Activated CD4-positive, alpha-beta T cell treated with anti-CD3 and anti-CD28 coated beads, Interleukin-2, Interleukin-6, amounts not matched to agents 100 ng/mL and 50 ng/mL, durations not matched to agents 16 hours and 8 hours (primary cell): ENCODE measurements at regions not wholly inside any gene's neighbourhood (a gene's known extent, or its start where the extent isn't known, plus 50 kb on each side); places are given as distances from the start of the nearest gene placed in this dataset.

ENCODE experiments used
- DNase-seq: peaks from one replicate; pipeline ENCODE4 v3.0.0-alpha.2; 2020

GRCh38 chr18:10367836-10368235 lies 86.6 kb upstream of the APCDD1 start:
- no peak for DNase-seq

DNA sequence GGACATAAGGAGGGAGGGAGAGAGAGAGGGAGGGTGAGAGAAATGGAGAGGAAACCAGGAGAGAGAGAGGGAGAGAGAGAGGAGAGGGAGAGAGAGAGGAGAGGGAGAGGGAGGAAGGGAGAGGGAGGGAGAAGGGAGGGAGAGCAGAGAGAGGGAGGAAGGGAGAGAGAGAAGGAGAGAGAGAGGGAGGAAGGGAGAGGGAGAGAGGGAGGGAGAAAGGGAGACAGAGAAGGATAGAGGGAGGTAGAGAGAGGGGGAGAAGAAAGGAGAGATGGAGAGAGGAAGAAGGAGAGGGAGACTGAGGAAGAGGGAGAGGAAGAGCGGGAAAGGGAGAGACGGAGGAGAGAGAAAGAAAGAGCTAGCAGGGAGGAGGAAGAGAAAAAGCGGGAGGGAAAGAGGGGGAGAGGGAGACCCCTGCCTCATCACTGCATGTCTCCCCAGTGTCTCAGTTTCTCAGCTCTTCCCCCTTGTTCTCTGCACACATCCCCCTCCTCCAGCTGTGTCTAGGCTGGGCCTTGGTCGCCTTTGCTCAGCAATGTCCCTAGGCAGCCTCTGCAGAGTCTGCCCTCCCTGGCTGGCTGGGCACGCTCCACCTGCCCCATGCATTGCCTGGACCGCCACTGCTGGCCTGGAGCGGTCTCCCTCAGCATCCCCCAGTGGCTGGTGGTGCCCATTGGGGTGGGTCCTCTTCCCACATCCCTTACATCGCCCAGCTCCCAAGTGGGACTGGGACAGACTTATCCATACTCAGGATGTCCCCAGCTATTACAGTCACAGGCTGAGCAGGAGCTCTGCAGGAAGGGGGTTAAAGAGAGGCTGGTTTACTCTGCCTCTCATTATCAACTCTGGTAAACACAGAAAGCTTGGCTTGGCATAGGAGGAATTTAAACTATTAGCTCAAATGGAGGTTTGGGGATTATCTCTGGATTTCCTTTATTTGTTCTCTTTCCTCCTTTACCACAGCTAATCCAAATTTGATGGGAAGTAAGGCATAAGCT lies 85.7 kb upstream of the APCDD1 start:
- DNase-seq: no peak

GRCh38 chr18:10370716-10371115 lies 83.7 kb upstream of the APCDD1 start:
- no peak for DNase-seq

- DNase-seq: no peak
These were observed 83.3 kb upstream of the APCDD1 start for GRCh38 chr18:10371165-10371564.

DNA sequence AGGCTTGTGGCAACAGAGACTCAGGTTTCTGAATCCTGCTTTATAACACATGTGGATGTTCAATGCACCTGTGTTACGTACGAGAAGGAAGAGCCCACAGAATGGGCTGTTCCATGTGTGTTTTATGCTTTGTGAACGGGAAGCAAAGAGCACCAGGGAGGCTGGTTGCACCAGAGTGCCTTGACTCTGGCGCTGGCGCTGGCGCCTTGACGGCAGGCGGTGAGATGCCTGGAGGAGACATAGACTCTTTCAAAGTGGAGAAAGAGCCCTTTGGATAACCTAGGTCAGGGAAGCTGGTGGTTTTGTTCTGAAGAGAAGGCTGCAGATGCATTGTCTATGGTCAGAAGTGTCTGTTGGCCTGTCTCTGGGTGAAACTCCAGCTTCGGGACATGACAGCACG lies 80.2 kb upstream of the APCDD1 start:
- no peak for DNase-seq

DNA sequence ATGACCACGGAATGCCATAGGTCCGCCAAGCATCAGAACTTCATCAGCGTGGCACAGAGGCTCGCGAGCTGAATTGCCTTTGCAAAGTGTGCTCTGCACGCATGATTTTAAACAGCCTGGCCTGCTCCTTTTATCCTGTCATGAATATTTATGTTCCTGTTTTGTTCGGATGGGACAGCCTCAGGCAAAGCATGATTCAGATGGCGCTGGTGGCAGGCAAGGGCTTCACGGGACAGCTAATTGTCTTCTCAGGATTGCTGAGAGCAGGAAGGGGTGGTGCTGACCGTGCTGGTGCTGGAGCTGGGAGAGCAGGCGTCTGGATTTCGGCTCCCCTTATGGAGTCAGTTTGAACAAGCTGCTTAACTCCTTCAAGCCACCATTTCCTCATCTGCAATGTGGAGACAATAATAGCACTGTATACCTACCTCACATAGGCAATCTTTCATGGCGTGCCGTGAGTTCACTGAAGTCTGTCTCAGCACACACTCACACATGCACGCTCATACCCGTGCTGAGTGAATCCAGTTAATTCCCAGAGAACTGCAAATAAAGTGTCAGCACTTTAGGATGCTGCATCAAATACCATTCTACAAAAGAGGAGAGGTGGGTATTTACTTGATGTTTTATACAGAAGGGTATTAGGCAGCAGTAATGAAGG lies 79.7 kb upstream of the APCDD1 start:
- DNase-seq: no peak

- no peak for DNase-seq
These were observed 77.7 kb upstream of the APCDD1 start for GRCh38 chr18:10376731-10377130.

DNA sequence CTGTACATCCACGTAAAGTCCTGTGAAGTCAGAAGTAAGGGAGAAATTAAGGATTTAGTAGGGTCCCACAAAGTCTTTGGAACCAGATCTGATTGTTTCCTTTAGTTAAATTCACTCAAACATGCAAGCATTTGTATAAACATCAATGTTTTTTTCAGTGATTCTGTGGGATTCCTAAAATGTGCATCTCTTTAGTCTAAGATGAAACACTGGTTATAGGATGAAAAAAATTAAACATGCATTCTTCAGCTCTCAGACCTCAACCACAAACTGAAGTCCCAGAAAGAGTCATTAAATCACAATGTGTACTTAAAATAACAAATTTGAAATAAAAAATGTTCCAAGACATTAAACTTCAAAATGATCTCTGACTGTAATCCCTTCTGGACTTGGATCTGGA lies 76.5 kb upstream of the APCDD1 start:
- DNase-seq: no peak

DNA sequence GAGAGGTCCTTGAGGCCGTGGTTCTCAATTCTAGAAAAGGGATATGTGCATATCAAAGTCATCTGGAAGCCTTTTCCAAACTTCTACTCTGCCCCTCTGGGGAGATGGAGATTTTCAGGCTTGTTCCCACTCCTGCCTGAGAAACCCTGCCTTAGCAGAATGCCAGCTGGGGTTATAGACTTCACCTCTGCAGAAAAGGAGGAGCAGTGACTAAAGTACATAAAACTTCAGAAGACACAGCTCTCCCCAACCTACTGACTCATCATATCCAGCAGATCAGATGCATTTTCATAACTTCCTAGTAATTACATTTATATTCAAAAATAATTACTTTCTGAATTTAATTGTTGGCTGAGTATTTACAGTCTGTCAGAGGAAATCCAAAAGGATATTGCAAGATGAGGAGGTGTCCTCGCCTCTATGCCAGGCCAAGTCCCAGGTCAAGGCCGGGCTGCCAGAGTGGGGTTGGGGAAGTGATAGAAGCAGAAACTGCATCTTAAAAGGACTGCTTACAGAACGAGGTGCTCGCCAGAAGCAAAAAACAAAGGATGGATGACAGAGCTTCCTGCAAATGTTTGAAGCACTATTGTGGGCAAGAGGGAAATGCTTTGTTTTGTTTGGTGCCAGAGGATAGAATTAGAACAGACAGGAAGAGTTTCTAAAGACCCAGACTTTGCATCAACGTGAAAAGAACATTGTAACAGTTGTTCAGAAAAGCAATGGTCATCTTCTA lies 75.6 kb upstream of the APCDD1 start:
- DNase-seq: no peak

DNA sequence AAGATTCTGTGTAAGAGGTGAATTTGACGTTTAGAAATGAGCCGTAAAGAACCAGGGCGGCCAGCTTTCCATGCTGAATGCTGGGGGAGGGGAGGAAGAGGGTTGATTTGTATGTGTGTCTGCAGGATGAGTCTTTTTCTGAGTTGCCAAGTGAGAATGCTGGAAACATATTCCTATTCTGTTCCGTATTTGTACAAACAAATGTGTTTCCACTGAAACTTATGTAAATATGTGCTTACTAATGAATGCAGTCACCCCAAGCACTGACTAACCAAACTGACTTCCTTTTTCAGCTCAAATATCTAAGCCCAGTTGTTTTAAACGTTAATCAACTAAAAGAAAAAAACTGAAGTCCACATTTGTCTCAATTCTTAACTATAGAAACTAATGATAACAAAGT lies 74.9 kb upstream of the APCDD1 start:
- DNase-seq: no peak

- DNase-seq: no peak
These were observed 72.9 kb upstream of the APCDD1 start for GRCh38 chr18:10381516-10381915.

- DNase-seq: no peak
These were observed 72.5 kb upstream of the APCDD1 start for GRCh38 chr18:10381951-10382350.

DNA sequence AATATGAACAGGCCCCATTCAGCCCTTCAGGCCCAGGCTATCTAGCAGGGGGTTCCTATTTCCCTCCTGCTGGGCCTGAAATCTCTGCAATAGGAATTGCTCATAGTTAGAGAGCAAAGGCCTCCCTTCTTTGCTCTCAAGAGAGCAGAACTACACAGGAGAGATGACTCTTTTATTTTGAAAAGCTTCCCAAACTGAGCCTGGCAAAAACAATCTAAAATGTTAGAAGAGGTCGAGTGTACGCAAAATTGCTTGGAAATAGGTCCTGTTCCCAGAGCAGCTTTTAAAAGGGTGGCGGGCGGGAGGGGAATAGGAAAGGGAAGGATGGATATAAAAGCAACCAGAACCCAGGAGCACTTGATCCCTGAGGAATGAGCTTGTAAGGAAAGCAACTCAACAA lies 68.4 kb upstream of the APCDD1 start:
- no peak for DNase-seq

DNA sequence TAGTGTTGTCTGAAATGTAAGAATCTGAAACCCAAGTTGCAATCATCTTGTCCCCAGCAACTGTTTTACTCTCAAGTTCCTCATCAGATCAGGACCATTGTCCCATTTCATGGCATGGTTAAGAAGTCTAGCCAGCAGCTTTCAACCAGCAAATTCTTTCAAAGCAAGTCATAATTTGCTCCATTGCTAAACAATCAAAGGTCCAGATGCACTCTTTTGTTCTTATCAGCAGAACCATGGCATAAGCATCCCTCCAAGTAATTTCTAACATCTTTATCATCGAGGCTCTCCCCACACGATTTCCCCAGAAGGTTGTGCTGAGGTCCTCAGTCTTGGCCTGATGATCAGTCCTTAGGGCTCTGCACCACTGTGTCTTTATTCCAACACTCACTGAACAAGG lies 67.5 kb upstream of the APCDD1 start:
- DNase-seq: no peak

GRCh38 chr18:10387399-10387798 lies 67.0 kb upstream of the APCDD1 start:
- DNase-seq: no peak

DNA sequence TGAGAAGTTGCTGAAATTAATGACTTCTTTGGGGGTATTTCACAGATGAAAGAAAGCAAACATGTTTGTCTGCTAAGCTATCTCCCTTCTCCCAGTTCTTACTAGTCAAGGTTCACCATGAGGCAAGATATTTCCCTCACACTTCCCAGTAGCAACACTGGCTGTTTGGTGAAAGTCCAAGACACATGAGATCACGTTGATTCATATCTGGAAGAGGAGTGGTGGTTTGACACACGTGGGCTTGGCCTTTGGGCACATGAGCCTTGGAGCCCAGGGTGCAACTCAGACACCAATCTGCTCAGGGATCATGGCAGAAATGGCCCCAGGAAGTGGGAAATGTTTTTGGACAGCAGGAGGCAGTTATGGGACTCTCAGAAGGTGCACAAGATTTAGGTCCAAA lies 66.1 kb upstream of the APCDD1 start:
- no peak for DNase-seq

DNA sequence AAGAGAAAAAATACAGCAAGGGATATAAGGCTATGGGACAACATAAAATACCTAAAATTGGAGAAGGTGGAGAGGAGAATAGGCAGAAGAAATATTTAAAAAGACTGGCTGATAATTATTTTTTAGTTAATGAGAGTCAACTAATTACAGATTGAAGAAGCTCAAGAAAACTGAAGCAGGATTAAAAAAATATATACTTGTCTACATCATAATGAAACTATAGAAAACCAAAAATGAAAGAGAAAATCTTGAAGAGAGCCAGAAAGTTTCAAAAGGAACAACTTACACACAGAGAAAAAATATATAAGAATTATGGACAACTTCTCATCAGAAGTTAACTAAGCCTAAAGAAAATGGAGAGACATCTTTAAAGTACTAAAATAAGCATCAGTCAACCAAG lies 62.9 kb upstream of the APCDD1 start:
- no peak for DNase-seq

- DNase-seq: no peak
These were observed 57.4 kb upstream of the APCDD1 start for GRCh38 chr18:10397004-10397403.

- DNase-seq: no peak
These were observed 55.9 kb upstream of the APCDD1 start for GRCh38 chr18:10398571-10398970.

DNA sequence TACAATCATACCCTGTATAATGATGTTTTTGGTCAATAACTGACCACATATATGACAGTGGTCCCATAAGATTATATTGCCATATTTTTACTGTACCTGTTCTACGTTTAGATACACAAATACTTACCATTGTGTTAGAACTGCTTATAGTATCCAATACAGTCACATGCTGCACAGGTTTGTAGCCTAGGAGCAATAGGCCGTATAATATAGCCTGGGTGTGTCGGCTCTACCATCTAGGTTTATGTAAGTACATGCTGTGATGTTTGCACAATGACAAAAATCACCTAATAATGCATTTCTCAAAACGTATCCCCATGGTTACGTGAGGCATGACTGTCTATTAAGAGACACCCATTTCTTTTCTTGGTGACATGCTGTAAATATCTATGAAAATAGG lies 55.0 kb upstream of the APCDD1 start:
- DNase-seq: no peak

GRCh38 chr18:10400534-10401307 lies 53.7 kb upstream of the APCDD1 start:
- DNase-seq: no peak

- DNase-seq: no peak
These were observed 52.9 kb upstream of the APCDD1 start for GRCh38 chr18:10401521-10401920.

GRCh38 chr18:10401930-10402329 lies 52.5 kb upstream of the APCDD1 start:
- no peak for DNase-seq
